Natural killer cell (primary cell): ENCODE measurements at regions not wholly inside any gene's neighbourhood (a gene's known extent, or its start where the extent isn't known, plus 50 kb on each side); places are given as distances from the start of the nearest gene placed in this dataset.

Experiments used
- ATAC-seq, 3 donors: fragments of 150-1000 bp in 2 of 3; fragments of 200-7000 bp in 1 of 3; cut with Tn5 transposase; 1 replicate in 1 of 3; 2 replicates in 2 of 3; pipeline ENCODE4 v1.10.0; 2021; ENCODE audit warnings: mild to moderate bottlenecking in 2 of 3, moderate library complexity in 2 of 3
- DNase-seq, 2 donors: peaks; one replicate each; pipeline versions ENCODE4 v3.0.0 to v3.0.0-alpha.2; 2013 to 2021; ENCODE audit warnings: mixed read lengths in 1 of 2
- H3K27ac ChIP-seq: one replicate; pipeline ENCODE4 v1.5.1; 2013; ENCODE audit warnings: mild to moderate bottlenecking, low read length
- H3K27me3 ChIP-seq: one replicate; pipeline ENCODE4 v1.6.1; 2013; ENCODE audit warnings: low read length; ENCODE audit not compliant: control insufficient read depth, insufficient read depth
- H3K36me3 ChIP-seq: one replicate; pipeline ENCODE4 v1.6.1; 2013; ENCODE audit warnings: low read length; ENCODE audit not compliant: control insufficient read depth, insufficient read depth
- H3K4me1 ChIP-seq: one replicate; pipeline ENCODE4 v1.6.1; 2013; ENCODE audit warnings: low read length; ENCODE audit not compliant: control insufficient read depth, insufficient read depth
- H3K4me3 ChIP-seq: one replicate; pipeline ENCODE4 v1.5.1; 2013; ENCODE audit warnings: low read length
- H3K9me3 ChIP-seq: one replicate; pipeline ENCODE4 v1.6.1; 2013; ENCODE audit warnings: low read length; ENCODE audit not compliant: control insufficient read depth, insufficient read depth
- H3K27ac Mint-ChIP-seq, 2 donors: one replicate each; pipeline ENCODE4 v1.8.0; 2022; ENCODE audit warnings: mild to moderate bottlenecking in 2 of 2, mixed read lengths in 2 of 2, moderate library complexity in 1 of 2
- H3K27me3 Mint-ChIP-seq, 2 donors: one replicate each; pipeline ENCODE4 v1.8.0; 2022; ENCODE audit warnings: low read depth in 2 of 2, mixed read lengths in 2 of 2
- H3K36me3 Mint-ChIP-seq: one replicate; pipeline ENCODE4 v1.8.0; 2022; ENCODE audit warnings: mixed read lengths
- H3K4me1 Mint-ChIP-seq, 2 donors: one replicate each; pipeline ENCODE4 v1.8.0; 2022; ENCODE audit warnings: mixed read lengths in 2 of 2
- H3K4me3 Mint-ChIP-seq: one replicate; pipeline ENCODE4 v1.8.0; 2022; ENCODE audit warnings: mild to moderate bottlenecking, moderate library complexity, mixed read lengths
- H3K9me3 Mint-ChIP-seq, 2 donors: one replicate each; pipeline ENCODE4 v1.8.0; 2022; ENCODE audit warnings: mixed read lengths in 2 of 2
- CTCF ChIP-seq: fragments of 200-600 bp; IDR thresholded peaks from one replicate; pipeline ENCODE4 v1.8.0; 2022; ENCODE audit warnings: antibody characterized with exemption
- WGBS: methylation state at CpG from one replicate; pipeline ENCODE4 v1.1.7; 2013; ENCODE audit warnings: missing lambda C conversion rate; ENCODE audit not compliant: insufficient coverage; 5-methylcytosine and 5-hydroxymethylcytosine counted together
- intact Hi-C: fragments of 100-400 bp; cut with micrococcal nuclease; formaldehyde crosslinking; loops from one replicate; pipeline ENCODE4 v1.14.2; 2022

GRCh38 chr7:131276190-131276589 lies 51.5 kb upstream of the MKLN1 start:
- peaks cover 0 to 4% of the 10 kb centered on the region in 2 donors for H3K27me3 Mint-ChIP-seq
- WGBS, result 83% methylated on average over 5 of the region's 5 CpGs

GRCh38 chr7:131276748-131277147 lies 50.9 kb upstream of the MKLN1 start:
- ATAC-seq (no peak), DNase-seq (no peak)
- Histone ChIP-seq H3K36me3 (no peaks in the 10 kb centered on the region), H3K9me3 (no peaks in the 10 kb centered on the region), H3K27ac (no peak overlapping the region), H3K4me1 (no peaks in the 10 kb centered on the region), H3K4me3 (no peak overlapping the region), H3K27me3 (no peaks in the 10 kb centered on the region)
- intact Hi-C loops, result no loop called here
- H3K27me3 Mint-ChIP-seq, result peaks cover 0 to 4% of the 10 kb centered on the region in 2 donors
- 73% methylated on average over 1 of the region's 2 CpGs for WGBS
- H3K27ac Mint-ChIP-seq, result no peak overlapping the region
- H3K9me3 Mint-ChIP-seq, result no peaks in the 10 kb centered on the region
- no peak overlapping the region for H3K4me3 Mint-ChIP-seq
- H3K4me1 Mint-ChIP-seq, result no peaks in the 10 kb centered on the region
- no peaks in the 10 kb centered on the region for H3K36me3 Mint-ChIP-seq
- TF ChIP-seq CTCF, result no peak

More at GRCh38 chr7:131276190-131276589, 51.5 kb upstream of the MKLN1 start:
- no peaks in the 10 kb centered on the region for H3K36me3 Mint-ChIP-seq
- Histone ChIP-seq H3K36me3 (no peaks in the 10 kb centered on the region), H3K4me3 (no peak overlapping the region), H3K4me1 (no peaks in the 10 kb centered on the region), H3K27ac (no peak overlapping the region), H3K9me3 (no peaks in the 10 kb centered on the region), H3K27me3 (no peaks in the 10 kb centered on the region)
- no peaks in the 10 kb centered on the region for H3K4me1 Mint-ChIP-seq
- H3K27ac Mint-ChIP-seq, result no peak overlapping the region
- H3K4me3 Mint-ChIP-seq, result no peak overlapping the region
- DNase-seq, result no peak
- TF ChIP-seq CTCF, result no peak
- intact Hi-C loops, result no loop called here
- no peak for ATAC-seq
- H3K9me3 Mint-ChIP-seq, result no peaks in the 10 kb centered on the region
